DMS114 treated with DMSO at 0.1 percent for 48 hours (cell line): ENCODE measurements at regions not wholly inside any gene's neighbourhood (a gene's known extent, or its start where the extent isn't known, plus 50 kb on each side); places are given as distances from the start of the nearest gene placed in this dataset.
"Not testable (repeated sequence)": the region's sequence is repeated elsewhere in the genome, so short reads cannot be mapped to it uniquely, and the experiment has no call there.

Experiments used
- DNase-seq: peaks from one replicate; lab custom pipeline; 2025; ENCODE audit not compliant: unreplicated experiment; lab: John Stamatoyannopoulos, UW

DNA sequence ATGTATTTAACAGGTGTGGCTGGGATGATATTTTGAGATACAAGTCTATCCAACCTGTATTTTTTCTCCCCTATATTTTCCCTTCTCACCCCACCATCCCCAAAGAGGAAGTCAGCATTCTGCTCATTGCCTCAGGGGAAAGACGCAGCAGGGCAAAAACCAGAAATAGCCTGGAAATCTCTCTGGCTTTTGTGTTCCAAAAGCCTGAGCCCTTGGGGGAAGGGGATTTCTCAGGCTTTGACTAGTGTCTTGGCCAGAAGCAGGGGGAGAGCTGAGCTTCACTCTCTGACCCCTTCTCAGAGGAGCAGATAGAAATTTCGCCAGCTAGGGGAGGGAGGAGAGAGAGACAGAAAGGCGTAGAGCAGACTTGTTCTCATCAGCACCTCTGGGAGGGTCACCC, 244.7 kb downstream of the RRAGC start:
- DNase-seq, result no peak

DNA sequence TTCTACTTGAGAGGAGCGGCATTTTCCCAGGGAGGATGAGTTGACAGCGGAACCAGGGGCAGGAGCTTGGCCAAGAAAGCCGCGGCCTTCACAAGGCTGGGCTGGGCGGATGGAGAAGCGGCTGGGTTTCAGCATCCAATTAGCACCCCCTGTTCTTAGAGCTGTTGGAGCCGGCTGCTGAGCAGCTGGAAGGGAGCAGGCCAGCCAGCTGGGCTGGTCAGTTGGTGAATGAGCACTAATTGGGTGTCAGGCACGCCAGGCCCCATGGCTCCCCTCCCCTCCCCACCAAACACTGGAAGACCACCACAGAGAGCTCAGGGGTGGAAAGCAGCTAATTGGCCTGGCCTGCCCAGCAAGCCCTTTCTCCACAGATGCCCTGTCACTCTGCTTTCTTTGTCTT, 245.6 kb downstream of the RRAGC start:
- DNase-seq, result no peak

DNA sequence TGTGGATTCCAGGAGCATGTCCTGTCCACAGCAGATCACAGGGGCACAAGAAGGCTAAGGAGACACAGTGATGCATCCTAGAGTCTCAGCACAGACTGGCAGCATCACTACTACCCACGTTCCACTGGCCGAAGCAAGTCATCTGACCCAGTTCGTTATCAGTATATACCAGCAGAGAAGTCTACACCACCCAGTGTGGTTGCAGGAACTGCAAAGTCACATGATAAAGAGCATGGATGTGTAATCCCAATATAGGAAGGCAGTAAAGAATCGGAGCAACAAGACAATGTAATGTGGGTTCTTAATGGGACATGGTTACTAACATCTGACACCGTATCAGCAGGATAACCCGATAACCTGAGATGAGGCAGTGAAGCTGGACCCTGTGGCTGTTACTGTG, 246.6 kb downstream of the RRAGC start:
- no peak for DNase-seq

DNA sequence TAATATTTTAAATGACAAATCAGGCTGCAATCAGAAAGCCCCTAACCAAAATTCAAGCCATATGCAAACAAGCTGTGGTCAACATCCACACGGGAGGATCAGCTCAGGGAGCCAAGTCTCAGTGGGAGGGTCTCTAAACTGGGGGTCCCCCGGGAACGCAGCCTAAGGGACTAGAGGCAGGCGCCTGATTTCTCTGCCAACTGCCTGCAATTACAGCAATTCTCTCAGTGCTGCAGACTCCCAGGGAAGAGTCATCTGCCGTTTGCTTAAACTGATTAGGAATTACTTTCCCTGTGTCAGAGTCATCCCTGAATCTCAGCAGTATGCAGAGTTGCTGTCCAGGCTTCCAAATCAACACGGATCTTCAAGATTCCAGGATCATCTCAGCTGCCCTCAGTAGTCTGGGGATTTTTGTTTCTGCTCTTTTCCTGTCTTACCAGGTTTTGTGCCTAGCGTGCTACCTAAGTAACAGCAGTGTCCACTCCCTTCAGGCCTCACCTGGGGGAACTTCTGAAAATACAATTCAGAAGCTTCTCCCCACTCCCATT, 247.8 kb downstream of the RRAGC start:
- DNase-seq, result no peak

DNA sequence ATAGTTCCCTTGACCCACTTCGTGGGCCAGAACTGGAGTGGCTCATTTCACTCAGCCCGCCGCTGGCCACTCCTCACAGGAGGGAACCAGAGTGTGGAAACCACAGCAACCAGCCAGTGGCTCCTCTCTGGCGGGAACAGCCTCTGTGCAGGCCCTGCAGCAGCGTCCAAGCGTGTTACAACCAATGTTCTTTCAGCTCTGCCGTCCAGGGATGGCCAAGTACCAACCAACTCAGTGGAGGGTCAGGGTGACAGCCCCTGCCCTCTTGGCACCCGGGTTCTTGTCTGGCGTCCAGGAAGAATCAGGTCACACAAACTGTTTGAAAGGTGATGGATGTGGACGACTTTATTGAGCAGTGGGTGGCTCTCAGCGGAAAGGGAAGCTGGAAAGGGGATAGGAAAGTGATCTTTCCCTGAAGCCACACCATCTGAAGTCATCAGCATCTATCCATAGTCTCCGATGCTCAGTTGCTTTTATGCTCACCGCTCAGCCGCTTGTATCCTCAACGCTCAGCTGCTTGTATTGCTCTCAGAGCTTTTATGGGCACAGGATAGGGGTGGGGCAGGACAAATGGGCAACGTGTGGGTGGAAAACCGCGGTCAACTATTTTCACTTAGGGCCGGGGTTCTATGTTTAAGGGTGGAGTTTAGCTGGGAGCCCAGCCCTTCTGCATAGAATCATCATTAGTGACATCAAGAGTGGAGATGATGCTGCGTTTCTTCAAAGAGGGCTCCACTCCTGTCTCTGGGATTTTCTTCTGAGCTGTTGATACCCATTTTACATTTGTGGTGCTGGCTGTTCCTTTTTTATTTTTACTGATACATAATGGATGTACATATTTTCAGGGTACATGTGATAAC, 250.2 kb downstream of the RRAGC start:
- no peak for DNase-seq

DNA sequence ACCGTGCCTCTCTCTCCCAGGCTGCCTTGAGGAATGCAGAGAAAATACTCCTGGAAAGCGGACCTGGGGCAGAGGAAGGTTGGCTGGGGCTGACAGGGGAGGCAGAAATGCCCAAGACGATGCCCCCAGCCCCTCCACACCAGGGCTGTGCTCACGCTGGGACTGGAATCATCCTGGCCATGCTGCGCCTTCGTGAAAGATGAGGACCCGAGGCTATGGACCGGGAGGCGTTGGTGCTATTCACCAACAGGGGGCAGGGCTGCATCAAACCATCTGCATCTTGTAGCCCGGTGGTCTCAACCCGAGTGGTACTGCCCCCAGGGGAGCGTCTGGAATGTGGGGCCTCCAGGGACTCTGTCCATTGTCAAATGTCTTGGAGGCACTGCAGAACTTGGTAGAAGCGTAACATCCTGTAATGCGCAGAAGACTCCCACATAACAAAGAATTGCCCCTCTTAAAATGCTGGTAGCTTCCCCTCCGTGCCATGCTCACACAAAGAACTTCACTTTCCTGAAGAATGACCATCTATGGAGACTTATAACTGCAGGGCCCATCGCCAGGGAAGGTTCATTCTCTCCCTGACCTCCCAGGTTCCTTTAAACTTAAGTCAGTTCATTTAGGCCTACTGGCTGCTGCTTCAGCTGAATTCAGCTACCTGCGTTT, 251.2 kb downstream of the RRAGC start:
- no peak for DNase-seq

DNA sequence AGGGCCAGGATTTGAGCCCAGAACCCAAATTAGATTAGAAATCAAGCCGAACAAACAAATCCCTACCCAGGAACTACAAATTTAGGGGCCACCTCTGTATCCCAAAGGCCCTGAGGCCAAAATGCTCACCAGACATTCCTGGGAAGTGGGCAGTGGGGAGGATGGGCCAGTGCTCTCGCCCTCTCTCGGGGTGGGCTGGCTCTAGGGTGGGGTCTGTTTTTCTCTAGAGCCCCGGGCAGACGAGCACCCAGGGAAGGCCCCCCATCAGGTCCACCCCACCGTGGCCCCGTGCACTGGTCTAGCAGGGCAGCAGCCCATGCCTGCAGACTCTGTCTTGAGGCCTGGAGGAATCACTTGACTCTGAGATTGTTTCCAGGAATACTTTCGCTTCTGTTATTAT, 252.0 kb downstream of the RRAGC start:
- no peak for DNase-seq

DNA sequence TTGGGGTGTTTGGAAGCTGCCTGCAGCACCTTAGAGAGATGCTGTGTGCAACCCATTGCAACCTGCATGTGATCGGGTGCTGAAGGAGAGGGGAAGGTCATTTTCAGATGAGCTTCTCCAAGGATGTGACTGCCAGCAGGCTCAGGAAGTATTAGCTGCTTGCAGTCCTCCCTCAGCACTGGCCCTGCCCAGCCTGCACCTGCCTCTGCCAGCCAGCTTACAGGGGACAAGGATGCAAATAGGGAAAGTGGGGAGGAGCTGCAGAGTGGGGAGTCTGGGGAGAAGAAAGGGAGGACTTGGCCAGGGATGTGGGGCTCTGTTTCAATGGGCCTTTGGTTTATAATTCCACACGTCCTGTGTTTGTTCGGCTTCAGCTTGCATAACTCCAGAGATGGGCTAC, 254.5 kb downstream of the RRAGC start:
- no peak for DNase-seq

DNA sequence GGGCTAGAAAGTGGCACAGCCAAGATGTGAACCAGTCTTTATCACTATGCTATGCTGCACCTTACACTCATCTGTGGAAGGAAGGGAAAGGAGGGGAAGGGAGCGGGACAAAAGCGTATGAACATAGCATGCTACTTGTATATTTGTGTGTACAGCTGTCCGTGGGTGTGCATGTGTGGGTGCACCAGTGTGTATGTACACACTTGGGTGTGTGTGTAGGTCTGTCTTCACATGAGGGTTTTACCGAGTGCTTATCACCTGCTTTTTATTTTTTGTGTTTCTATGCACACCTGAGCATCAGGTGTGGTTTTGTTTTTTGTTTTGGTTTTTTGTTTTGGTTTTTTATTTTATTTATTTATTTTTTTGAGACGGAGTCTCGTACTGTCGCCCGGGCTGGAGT, 255.7 kb downstream of the RRAGC start:
- no peak for DNase-seq

DNA sequence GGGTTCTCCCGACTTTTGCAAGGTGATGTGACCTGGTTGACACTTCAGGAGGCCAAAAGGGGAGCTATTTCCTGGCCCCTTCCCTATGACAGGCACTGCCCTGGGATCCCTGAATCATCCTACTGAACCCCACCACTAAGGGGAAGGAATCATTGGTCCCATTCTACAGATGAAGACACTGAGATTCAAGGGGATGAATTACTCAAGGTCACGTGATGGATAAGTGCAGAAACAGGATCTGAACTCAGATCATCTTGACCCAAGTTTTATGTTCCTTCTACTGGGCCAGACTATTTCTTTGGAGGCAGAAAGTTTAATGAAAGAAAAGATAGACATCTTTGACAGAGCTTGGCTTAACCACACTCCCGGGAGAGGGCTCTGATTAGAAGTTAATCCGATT, 258.7 kb downstream of the RRAGC start:
- DNase-seq, result no peak

DNA sequence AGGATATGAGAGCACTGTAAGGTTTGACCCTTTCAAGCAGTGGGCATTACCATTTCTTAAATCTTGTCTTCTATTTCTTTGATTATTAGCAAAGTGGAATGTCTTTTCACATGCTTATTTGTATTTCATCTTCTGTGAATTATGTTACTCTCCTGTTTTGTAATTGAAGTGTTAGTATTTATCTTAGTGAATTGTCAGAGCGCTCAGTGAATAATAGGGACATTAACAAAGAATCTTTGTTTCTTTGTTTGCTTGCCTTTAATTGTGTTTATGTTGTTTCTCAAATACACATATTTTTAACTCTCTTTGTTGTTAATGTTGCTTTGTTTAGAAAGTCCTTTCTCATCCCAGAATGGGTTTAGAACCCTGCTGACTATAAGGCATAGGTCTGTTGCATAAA, 259.3 kb downstream of the RRAGC start:
- DNase-seq, result no peak

DNA sequence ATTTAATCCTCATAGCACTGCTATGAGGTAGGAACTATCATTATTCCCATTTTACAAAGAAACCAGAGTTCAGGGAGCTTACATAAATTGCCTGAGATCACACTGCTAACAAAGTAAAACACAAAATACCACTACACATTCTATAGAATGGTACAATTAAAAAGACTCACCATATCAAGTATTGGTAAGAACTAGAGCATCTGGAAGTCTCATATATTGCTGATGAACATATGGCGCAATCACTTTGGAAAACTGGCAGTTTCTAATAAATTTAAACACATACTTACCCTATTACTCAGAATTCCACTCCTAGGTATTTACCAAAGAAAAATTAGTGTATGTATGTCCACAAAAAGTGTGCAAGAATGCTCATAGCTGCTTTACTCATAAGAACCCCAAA, 261.5 kb downstream of the RRAGC start:
- DNase-seq, result no peak

DNA sequence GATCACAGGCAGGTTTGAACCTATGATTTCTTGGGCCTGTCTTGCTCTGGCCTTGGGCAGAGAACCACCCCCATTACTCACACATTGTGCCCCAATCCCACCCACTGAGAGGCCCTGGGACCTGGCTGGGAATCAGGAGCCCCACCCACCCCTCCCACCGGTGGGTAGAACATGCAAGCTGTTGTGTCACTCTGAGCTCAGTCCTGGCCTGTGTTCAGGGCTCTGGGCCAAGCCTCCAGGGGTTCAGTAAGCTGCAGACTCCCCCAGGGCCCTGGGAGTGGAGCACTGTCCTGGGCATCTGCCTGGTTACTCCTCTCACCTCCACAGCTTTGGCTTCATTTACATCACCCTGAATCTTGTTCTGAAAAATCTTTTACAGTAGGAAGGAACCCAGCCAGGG, 270.5 kb downstream of the RRAGC start:
- DNase-seq, result no peak

DNA sequence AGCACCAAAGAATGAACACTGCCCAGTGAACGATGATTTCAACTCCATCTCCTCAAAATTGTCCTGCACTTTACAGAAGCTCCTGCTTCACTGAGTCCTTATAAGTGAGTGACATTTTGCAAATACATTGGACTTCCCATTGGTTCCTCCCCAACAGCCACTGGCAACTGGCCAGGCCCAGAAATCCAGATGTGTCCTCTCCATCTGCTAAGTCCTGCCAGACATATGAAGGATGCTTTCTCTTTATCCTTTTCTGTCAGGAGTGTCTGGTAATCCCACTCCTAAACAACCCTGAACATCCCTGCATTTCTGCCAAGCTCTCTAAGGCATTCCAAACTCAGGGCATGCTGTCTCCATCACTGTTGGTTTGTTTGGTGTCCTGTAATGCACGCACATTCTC, 271.8 kb downstream of the RRAGC start:
- DNase-seq, result no peak

DNA sequence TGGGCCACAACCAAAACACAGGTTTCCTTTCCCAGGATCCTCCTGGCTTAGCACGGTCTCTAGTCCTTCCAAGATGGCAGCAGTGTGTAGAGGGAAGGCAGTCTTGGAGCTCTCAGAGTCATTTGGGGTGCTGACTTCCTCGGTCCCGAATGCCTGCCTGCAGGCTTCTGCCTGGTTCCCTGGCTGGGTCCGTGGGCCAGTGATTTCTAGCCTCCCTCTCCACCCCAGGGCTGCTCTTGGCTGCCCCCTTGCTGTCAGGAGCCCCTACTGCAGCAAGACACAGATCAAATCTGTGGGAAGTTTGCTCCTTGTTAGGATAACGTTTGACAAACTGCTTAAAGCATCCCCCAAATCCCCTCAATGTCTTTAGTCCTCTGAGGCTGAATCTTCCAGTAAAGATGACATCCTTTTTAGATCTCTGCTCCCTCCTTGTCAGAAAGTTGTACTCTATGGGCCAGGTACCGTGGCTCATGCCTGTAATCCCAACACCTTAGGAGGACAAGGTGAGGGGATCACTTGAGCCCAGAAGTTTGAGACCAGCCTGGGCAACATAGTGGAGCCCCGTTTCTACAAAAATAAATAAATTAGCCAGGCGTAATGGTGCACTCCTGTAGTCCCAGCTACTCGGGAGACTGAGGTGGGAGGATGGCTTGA, 272.5 kb downstream of the RRAGC start:
- DNase-seq, result no peak

DNA sequence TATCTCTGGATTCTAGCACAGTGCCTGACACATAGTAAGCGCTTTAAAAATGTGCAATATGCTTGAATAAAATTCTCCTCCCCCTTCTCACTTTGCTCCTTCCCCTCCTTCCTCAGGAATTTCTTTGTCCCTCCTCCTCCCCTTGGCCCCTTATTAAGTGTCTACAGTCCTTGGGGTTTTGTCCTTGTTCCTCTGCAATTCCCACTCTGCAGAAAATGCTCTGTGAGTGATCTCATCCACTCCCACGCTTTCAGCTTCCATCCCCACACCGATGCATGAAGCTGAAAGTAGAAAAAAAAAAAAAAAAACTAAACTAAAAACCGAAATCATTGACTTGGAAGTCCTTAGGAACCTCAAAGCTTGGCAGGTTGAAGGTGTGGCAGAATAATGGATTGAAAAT, 273.6 kb downstream of the RRAGC start:
- DNase-seq, result no peak

DNA sequence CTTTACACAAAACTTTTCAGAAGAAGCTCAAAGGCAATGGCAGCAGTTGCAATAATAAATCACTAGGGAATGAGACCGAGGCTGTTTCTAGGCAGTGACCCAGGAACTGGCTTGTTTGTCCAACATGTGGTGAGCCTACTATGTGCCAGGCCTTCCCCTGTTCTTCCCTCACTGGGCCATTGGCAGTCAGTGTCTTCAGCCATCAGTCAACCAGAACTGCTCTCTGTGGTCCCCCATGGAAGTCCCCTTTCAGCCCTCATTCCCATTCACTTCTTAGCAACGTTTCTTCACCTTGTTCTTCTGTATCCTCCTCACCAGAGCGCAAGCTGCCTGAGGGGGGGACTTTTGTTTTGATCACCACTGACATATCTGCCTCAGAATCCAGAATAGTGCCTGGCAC, 274.1 kb downstream of the RRAGC start:
- no peak for DNase-seq

DNA sequence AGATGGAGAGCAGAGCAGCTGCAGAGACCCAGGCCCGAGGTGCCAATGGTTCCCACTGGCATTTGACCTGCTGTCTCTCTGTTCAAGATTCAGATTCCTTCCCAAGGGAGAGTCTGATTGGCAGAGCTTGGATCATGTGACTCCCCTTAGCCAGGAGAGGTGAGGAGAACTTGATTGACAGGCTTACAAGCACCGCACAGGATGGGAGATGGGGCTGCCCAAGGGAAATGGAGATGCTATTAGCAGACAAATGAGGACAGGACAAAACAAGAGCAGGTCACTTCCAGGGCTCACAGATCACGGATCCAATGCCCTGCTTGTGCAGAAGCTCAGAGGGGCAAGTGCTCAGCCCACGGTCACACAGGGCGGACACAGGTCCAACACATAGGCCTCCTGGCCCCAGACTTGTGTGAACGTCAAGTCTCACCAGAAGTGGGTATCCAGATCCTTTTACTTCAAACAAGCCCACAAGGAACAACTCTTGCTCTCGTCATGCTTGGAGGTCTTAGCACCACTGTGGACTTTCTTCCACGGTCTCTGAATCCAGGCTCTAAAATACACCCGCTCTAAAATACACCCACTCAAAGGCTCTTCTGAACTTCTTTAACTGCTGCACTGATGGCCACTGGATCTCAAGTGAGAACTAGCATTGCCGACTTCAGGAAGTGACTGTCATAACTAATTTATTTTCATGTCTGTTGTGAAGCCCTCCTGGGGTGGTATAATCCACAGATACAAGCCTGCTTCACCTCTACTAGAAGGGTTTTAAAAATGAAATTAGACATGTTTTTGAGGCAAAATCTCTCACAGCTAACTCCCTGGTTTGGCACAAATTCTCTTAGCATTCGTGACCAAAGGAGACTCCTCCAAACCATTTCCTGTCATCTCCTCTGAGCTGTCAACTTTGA, 274.9 kb downstream of the RRAGC start:
- no peak for DNase-seq

DNA sequence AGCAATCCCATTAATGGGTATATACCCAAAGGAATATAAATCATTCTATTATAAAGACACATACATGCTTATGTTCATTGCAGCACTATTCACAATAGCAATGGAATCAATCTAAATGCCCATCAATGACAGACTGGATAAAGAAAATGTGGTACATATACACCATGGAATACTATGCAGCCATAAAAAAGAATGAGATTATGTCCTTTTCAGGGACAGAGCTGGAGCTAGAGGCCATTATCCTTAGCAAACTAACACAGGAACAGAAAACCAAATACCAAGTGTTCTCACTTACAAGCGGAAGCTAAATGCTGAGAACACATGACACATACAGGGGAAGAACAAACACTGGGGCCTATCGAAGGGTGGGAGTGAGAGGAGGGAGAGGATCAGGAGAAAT, 276.3 kb downstream of the RRAGC start:
- not testable (repeated sequence) for DNase-seq

DNA sequence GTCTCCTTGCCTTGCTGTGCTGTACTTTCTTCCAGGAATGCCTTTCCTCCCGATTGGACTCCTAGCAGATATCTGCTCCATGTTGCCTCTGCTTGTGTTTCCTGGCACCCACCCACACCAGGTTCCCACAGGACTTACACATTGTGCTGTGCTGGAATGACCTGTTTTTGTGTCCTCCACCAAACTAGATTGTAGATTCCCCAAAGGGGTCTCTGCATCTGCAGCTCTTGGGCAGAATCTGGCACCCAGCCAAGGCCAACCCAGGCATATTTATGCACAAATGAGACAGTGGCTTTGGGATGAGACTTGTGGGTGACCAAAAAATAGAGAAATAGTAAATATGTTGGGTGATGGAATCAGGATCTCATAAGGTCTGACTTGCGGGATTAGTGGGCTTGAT, 278.2 kb downstream of the RRAGC start:
- DNase-seq, result no peak

DNA sequence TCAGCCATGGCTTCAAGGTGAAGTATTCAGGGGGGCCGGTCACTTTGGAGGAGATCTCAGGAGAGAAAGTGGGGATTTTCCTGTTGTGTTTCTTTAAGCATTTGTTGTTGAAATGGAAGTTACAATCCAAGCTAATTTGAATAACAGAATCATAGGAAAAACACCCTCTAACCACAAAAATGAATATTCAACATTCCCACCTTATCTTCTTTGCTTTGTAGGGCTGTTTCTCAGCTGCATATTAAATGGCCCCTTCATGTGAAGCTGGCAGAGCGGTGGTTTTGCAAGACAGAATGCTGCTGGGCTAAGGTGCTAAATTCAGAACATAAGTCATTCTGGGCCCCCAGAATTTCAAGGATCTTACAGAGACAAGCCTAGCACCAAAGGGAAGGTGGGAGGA, 279.0 kb downstream of the RRAGC start:
- DNase-seq, result no peak
